ENCODE measurements at regions not wholly inside any gene's neighbourhood (a gene's known extent, or its start where the extent isn't known, plus 50 kb on each side); places are given as distances from the start of the nearest gene placed in this dataset.

- TF ChIP-seq CTCF (IDR thresholded peaks at IDR 0.05) (no peak), POLR2A (IDR thresholded peaks at IDR 0.05) (no peak)
Measured at GRCh38 chr1:184210031-184210430, 158.5 kb downstream of the TSEN15 start.
